Stimulated activated CD8-positive, alpha-beta memory T cell treated with anti-CD3 and anti-CD28 coated beads, Interleukin-4, amount 100 ng/mL, for 48 hours (primary cell): ENCODE measurements at regions not wholly inside any gene's neighbourhood (a gene's known extent, or its start where the extent isn't known, plus 50 kb on each side); places are given as distances from the start of the nearest gene placed in this dataset.
"Not testable (repeated sequence)": the region's sequence is repeated elsewhere in the genome, so short reads cannot be mapped to it uniquely, and the experiment has no call there.

Experiments used
- DNase-seq: peaks from one replicate; pipeline ENCODE4 v3.0.0-alpha.2; 2020

GRCh38 chr22:22977479-22978200 is 90.0 kb downstream of the IGLL5 start:
- no peak for DNase-seq

GRCh38 chr22:22978637-22979036 is 91.0 kb downstream of the IGLL5 start:
- DNase-seq: no peak

- DNase-seq: no peak
These were observed 91.1 kb upstream of the GNAZ start for GRCh38 chr22:22979121-22979724.

- no peak for DNase-seq
These were observed 90.4 kb upstream of the GNAZ start for GRCh38 chr22:22979954-22980353.

GRCh38 chr22:22981670-22982571 is 88.4 kb upstream of the GNAZ start:
- no peak for DNase-seq

DNA sequence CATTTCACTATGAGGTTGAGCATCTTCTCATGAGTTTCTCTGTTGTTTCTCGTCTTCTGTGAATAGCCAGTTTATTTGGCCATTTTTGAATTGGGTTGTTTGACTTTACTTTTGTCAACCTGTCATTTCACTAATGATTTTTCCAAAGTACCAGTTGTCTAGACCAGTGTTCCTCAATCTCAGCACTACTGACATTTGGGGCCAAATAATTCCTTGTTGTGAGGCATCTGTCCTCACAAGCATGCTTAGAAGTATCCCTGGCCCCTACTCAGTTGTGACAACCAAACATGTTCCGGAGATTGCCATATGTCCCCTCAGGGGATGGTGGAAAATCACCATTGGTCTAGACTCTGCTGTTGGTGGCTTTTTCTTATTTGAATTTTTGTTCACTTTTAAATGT is 87.7 kb upstream of the GNAZ start:
- no peak for DNase-seq

DNA sequence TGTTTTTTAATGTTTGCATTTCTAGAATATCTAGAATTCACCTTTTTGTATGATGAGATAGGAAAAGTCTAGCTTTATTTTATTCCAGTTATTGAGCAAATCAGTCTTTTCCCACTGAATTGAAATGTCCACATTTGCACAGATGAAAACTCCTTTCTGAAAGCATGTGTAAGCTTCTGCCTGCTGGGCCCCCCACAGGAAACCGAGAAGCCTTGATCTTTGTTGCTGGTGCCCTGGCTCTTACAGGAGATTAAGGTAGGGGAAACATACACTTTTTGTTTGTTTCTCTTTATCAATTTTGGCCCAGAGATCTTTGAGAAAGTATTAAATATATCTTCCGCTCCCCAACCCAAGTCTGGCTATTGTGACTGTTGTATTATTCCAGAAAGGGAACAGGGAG is 87.2 kb upstream of the GNAZ start:
- no peak for DNase-seq

GRCh38 chr22:22983816-22984215 is 86.5 kb upstream of the GNAZ start:
- DNase-seq: no peak

GRCh38 chr22:22984967-22985366 is 85.4 kb upstream of the GNAZ start:
- no peak for DNase-seq

- DNase-seq: no peak
These were observed 84.3 kb upstream of the GNAZ start for GRCh38 chr22:22986008-22986407.

DNA sequence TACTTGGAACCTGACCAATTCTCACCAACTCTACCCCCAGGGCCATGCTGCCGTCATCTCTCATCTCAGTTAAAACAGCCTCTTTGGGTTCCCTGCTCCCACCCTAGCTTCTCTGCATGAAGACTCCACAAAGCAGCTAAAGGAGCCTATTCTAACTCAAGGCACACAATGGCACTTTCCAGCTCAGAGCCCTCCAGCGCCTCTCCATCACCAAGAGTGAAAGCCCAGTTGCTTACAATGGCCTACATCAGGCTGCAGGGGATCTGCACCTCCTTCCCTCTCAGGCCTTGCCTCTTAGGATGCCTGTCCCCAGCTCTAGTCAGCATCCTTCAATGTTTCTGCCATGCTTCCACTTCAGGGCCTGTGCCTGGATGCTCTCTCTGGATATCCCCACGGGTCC is 83.7 kb upstream of the GNAZ start:
- DNase-seq: no peak

GRCh38 chr22:22988150-22988549 is 82.2 kb upstream of the GNAZ start:
- no peak for DNase-seq

- DNase-seq: no peak
These were observed 81.5 kb upstream of the GNAZ start for GRCh38 chr22:22988785-22989184.

GRCh38 chr22:22989856-22990255 is 80.5 kb upstream of the GNAZ start:
- DNase-seq: no peak

DNA sequence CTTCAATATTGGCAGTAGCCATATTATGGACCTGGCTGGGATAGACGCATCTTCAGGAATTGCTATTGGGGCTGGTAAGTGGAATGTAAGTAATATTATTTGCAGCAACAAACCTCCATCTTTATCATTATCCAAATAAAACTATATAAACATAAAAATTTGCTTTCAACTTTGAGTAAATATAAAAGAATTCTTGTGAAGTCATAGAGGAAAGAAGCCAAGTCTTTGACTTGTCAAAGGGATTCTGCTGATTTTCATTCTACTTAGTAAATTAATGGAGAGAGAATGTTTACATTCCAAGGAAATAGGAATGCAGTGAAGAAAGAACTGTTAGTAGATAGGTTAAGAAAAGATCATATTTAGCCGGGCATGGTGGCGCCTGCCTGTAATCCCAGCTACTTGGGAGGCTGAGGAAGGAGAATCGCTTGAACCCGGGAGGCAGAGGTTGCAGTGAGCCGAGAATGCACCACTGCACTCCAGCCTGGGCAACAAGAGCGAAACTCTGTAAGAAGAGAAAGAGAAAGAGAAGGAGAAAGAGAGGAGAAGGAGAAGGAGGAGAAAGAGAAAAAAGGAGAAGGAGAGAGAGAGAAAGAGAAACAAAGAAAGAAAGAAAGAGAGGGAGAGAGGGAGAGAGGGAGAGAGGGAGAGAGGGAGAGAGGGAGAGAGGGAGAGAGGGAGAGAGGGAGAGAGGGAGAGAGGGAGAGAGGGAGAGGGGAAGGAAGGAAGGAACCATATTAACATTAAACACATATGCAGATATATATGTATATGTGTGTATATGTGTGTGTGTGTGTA is 79.4 kb upstream of the GNAZ start:
- not testable (repeated sequence) for DNase-seq

DNA sequence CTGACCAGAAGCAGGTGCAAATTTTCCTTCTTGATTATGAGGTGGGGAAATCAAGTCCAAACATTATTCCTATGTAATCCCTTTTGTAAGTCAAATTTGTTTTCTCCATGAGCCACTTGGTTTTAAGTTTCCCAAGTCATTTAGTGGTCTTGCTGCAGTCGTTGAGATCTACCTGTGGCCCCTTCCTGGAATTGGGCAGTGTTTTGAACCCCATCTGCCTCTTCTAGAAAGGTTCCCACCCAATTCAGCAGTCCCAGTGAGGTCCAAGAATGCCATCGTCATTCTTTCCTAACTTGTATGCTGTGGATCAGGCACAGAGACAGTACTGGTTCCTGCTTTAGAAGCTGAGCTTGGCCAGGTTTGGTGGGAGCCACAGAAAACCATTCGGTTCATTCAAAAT is 77.8 kb upstream of the GNAZ start:
- no peak for DNase-seq

DNA sequence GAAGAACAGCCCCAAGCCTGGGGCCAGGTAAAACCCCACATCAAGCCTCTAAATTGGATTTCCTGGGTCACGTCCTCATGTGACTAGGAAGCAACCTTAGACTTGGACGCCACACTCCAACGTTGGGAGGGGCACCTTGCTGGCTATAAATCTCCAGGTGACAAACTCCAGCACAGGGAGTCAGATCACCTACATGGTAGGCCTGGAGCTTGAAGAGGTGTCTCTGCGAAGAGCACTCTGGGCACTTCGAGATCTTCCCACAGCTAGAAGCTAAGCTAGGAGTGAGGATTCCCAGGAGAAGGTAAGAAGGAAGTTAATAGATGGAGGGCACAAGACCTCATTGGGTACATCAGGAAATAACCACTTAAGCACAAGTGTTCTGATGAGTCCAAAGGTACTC is 77.1 kb upstream of the GNAZ start:
- no peak for DNase-seq

DNA sequence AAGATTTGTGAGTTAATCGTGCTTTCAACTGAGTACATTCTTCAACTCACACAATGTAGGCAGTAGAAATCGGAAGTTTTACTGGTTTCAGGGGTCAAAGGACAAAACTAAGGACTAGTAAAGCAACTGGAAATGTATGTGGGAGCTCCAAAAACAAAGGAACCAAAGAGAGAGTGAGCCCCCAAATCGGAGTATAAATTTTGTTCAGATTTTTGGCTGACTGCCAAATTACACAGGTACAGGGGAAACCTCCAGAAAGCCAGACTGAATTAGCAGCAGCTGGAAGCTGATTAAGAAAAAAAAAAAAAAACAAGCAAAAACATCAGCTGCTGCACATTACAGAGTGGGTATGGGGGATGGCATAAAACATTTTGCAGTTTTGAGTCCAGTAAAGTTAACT is 75.2 kb upstream of the GNAZ start:
- no peak for DNase-seq

GRCh38 chr22:22996511-22997261 is 73.6 kb upstream of the GNAZ start:
- DNase-seq: no peak

DNA sequence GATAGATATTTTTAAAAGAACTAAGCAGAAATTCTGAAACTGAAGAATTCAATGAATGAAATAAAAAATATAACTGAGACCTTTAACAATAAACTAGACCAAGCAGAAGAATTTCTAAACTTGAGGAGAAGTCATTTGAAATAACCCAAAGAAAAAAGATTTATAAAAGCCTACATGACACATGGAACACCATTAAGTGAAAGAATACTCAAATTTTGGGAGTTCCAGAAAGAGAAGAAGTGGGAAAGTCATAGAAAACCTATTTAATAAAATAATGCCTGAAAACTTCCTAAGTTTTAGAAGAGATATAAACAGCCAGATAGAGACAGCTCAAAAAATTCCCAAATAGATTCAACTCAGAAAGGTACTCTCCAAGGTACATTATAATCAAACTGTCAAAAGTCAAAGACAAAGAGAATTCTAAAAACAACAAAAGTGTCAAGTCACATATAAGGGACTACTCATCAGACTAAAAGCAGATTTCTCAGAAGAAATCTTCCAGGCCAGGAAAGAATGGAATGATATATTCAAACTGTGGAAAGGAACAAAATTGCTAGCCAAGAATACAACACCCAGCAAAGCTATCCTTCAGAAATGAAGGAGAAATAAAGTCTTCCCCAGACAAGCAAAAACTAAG is 72.9 kb upstream of the GNAZ start:
- DNase-seq: no peak

DNA sequence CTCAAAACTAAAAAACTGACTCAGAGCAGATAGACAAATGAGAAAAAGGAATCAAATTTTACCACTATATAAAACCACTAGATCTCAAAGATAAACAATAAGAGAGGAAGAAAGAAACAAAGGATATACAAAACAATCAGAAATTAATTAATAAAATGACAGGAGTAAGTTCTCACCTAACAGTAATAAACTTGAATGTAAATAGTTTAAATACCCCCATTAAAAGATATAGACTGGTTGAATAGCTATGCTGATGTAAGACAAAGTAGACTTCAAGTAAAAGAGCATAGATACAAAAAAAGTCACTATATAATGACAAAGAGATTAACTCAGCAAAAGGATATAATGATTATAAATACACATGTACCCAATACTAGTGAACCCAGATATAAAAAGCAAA is 72.3 kb upstream of the GNAZ start:
- DNase-seq: no peak

GRCh38 chr22:22999523-22999922 is 70.8 kb upstream of the GNAZ start:
- DNase-seq: no peak
